ENCODE measurements at regions not wholly inside any gene's neighbourhood (a gene's known extent, or its start where the extent isn't known, plus 50 kb on each side); places are given as distances from the start of the nearest gene placed in this dataset.

DNA sequence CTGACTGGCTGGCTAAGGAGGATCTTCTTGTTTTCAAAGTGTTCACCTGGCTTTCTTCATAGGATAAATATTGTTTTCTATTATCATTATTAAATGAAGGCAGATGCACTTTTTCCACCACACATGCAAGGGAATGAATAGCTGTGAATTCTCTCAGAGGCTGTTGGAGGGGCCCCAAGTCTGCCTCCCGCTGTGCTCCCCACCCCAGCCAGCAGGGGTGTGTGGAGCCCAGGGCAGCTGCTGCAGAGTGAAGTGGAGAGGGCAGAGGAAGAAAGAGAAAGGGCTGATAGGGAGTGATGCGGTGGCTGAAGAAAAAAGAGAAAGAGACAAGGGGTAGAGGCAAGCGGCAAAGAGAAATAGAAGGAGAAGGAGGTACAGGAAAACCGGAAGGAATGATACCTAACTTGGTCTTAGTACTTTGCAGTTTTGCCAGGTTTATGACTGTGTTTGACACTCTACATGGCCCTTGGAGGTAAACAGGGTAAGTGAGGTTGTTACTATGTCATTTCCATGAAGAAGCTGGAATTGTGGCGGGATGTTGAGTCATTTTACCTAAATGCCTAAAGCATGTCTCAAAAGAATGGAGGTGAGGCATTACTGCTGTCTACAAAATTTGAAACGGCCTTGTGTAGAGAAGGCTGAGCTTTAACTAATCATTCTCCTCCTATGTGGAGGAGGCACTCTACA is 145.7 kb upstream of the B3GAT1 start:
- TF ChIP-seq, protein P1, sequence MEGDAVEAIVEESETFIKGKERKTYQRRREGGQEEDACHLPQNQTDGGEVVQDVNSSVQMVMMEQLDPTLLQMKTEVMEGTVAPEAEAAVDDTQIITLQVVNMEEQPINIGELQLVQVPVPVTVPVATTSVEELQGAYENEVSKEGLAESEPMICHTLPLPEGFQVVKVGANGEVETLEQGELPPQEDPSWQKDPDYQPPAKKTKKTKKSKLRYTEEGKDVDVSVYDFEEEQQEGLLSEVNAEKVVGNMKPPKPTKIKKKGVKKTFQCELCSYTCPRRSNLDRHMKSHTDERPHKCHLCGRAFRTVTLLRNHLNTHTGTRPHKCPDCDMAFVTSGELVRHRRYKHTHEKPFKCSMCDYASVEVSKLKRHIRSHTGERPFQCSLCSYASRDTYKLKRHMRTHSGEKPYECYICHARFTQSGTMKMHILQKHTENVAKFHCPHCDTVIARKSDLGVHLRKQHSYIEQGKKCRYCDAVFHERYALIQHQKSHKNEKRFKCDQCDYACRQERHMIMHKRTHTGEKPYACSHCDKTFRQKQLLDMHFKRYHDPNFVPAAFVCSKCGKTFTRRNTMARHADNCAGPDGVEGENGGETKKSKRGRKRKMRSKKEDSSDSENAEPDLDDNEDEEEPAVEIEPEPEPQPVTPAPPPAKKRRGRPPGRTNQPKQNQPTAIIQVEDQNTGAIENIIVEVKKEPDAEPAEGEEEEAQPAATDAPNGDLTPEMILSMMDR (IDR thresholded peaks at IDR 0.05; ENCODE audit: low read length) = no peak
- TF ChIP-seq EZH2 (IDR thresholded peaks at IDR 0.05; ENCODE audit: borderline replicate concordance, low read length) = no peak

Measured in OCI-LY1 (cell line).